SK-N-SH treated with all-trans-retinoic acid at 6 μM for 48 hours (cell line): ENCODE measurements at regions not wholly inside any gene's neighbourhood (a gene's known extent, or its start where the extent isn't known, plus 50 kb on each side); places are given as distances from the start of the nearest gene placed in this dataset.
A peak's percentile ranks its signal among the peaks of the same experiment; 100 is the strongest.

Experiments used
- ATAC-seq: fragments of 200-7000 bp; cut with Tn5 transposase; 3 replicates; pipeline ENCODE4 v1.9.1; 2020; ENCODE audit warnings: mild to moderate bottlenecking, moderate library complexity
- ARNTL ChIP-seq: fragments of 450-650 bp; formaldehyde crosslinking; IDR thresholded peaks from 2 replicates; pipeline ENCODE4 v1.5.0; 2020; ENCODE audit warnings: low read depth, mild to moderate bottlenecking, moderate library complexity, borderline replicate concordance
- BACH2 ChIP-seq: fragments of 250-450 bp; sonication (Bioruptor Pico); IDR thresholded peaks from 2 replicates; pipeline ENCODE4 v1.9.0; 2021; ENCODE audit warnings: mild to moderate bottlenecking, borderline replicate concordance
- CREB5 ChIP-seq: fragments of 250-450 bp; sonication (Bioruptor Pico); IDR thresholded peaks from 2 replicates; pipeline ENCODE4 v1.5.1; 2020; ENCODE audit warnings: low read depth, mild to moderate bottlenecking, moderate library complexity
- CSDC2 ChIP-seq: fragments of 250-450 bp; sonication (Bioruptor Pico); IDR thresholded peaks from 2 replicates; pipeline ENCODE4 v1.5.0; 2020; ENCODE audit warnings: mild to moderate bottlenecking, moderate library complexity
- CSRNP3 ChIP-seq: fragments of 250-450 bp; sonication (Bioruptor Pico); IDR thresholded peaks from 2 replicates; pipeline ENCODE4 v1.5.1; 2021; ENCODE audit warnings: mild to moderate bottlenecking, moderate library complexity
- ESRRG ChIP-seq: fragments of 250-450 bp; sonication (Bioruptor Pico); IDR thresholded peaks from 2 replicates; pipeline ENCODE4 v1.6.1; 2021; ENCODE audit warnings: mild to moderate bottlenecking
- GLIS3 ChIP-seq: fragments of 250-450 bp; sonication (Bioruptor Pico); IDR thresholded peaks from 2 replicates; pipeline ENCODE4 v1.5.0; 2020; ENCODE audit warnings: mild to moderate bottlenecking, moderate library complexity
- ISL1 ChIP-seq: fragments of 250-450 bp; sonication (Bioruptor Pico); IDR thresholded peaks from 2 replicates; pipeline ENCODE4 v2.1.2; 2022; ENCODE audit warnings: mild to moderate bottlenecking, moderate library complexity
- OSR1 ChIP-seq: fragments of 250-450 bp; sonication (Bioruptor Pico); IDR thresholded peaks from 2 replicates; pipeline ENCODE4 v1.8.0; 2022; ENCODE audit warnings: moderate library complexity, mild to moderate bottlenecking, inconsistent platforms
- PATZ1 ChIP-seq: fragments of 250-450 bp; sonication (Bioruptor Pico); IDR thresholded peaks from 2 replicates; pipeline ENCODE4 v1.8.0; 2020; ENCODE audit warnings: mild to moderate bottlenecking, moderate library complexity, borderline replicate concordance
- POU6F1 ChIP-seq: fragments of 250-450 bp; sonication (Bioruptor Pico); IDR thresholded peaks from 2 replicates; pipeline ENCODE4 v1.8.0; 2021; ENCODE audit warnings: low read depth, mild to moderate bottlenecking, moderate library complexity, borderline replicate concordance
- PPARA ChIP-seq: fragments of 250-450 bp; sonication (Bioruptor Pico); IDR thresholded peaks from 2 replicates; pipeline ENCODE4 v1.5.0; 2020; ENCODE audit warnings: mild to moderate bottlenecking, borderline replicate concordance
- RARB ChIP-seq: fragments of 250-450 bp; sonication (Bioruptor Pico); IDR thresholded peaks from 2 replicates; pipeline ENCODE4 v1.8.0; 2021; ENCODE audit warnings: mild to moderate bottlenecking, moderate library complexity
- SNAI2 ChIP-seq: fragments of 250-450 bp; sonication (Bioruptor Pico); IDR thresholded peaks from 2 replicates; pipeline ENCODE4 v1.5.0; 2020; ENCODE audit warnings: mild to moderate bottlenecking, moderate library complexity
- TCF4 ChIP-seq: fragments of 250-450 bp; sonication (Bioruptor Pico); IDR thresholded peaks from 2 replicates; pipeline ENCODE4 v1.8.0; 2021; ENCODE audit warnings: mild to moderate bottlenecking, moderate library complexity, borderline replicate concordance
- TOX ChIP-seq: fragments of 250-450 bp; sonication (Bioruptor Pico); IDR thresholded peaks from 2 replicates; pipeline ENCODE4 v1.8.0; 2021; ENCODE audit warnings: mild to moderate bottlenecking, moderate library complexity, borderline replicate concordance
- TSHZ2 ChIP-seq: fragments of 250-450 bp; sonication (Bioruptor Pico); IDR thresholded peaks from 2 replicates; pipeline ENCODE4 v1.5.0; 2020; ENCODE audit warnings: mild to moderate bottlenecking, moderate library complexity
- ZC3H10 ChIP-seq: fragments of 250-450 bp; sonication (Bioruptor Pico); IDR thresholded peaks from 2 replicates; pipeline ENCODE4 v1.5.1; 2021; ENCODE audit warnings: mild to moderate bottlenecking, moderate library complexity
- ZFP3 ChIP-seq: fragments of 250-450 bp; sonication (Bioruptor Pico); IDR thresholded peaks from 2 replicates; pipeline ENCODE4 v1.5.0; 2020; ENCODE audit warnings: mild to moderate bottlenecking, moderate library complexity
- ZFP30 ChIP-seq: fragments of 450-650 bp; formaldehyde crosslinking; IDR thresholded peaks from 2 replicates; pipeline ENCODE4 v1.5.0; 2022; ENCODE audit warnings: mild to moderate bottlenecking, moderate library complexity
- ZNF70 ChIP-seq: fragments of 450-650 bp; formaldehyde crosslinking; IDR thresholded peaks from 2 replicates; pipeline ENCODE4 v1.5.0; 2020; ENCODE audit warnings: mild to moderate bottlenecking, moderate library complexity

- TF ChIP-seq CSDC2 (CRISPR knock-in tag) (no peak), TCF4 (CRISPR knock-in tag) (no peak), ZFP30 (CRISPR knock-in tag) (no peak), OSR1 (no peak), CSRNP3 (CRISPR knock-in tag) (no peak), PPARA (CRISPR knock-in tag) (no peak), GLIS3 (CRISPR knock-in tag) (no peak), ZFP3 (CRISPR knock-in tag) (no peak), ZC3H10 (no peak), POU6F1 (CRISPR knock-in tag) (no peak), RARB (CRISPR knock-in tag) (no peak), PATZ1 (CRISPR knock-in tag) (no peak), BACH2 (no peak), ISL1 (CRISPR knock-in tag) (no peak), ARNTL (CRISPR knock-in tag) (no peak)
- peak; percentile 57 for ATAC-seq
These were observed 209.9 kb upstream of the HCCS start for GRCh38 chrX:10901290-10901633.

- TF ChIP-seq TCF4 (CRISPR knock-in tag), result no peak
- no peak for TF ChIP-seq ARNTL (CRISPR knock-in tag)
- TF ChIP-seq TOX (CRISPR knock-in tag), result no peak
- no peak for TF ChIP-seq CREB5 (CRISPR knock-in tag)
- no peak for TF ChIP-seq POU6F1 (CRISPR knock-in tag)
- TF ChIP-seq CSDC2 (CRISPR knock-in tag), result no peak
- no peak for TF ChIP-seq PPARA (CRISPR knock-in tag)
- no peak for TF ChIP-seq TSHZ2 (CRISPR knock-in tag)
- TF ChIP-seq CSRNP3 (CRISPR knock-in tag), result no peak
- no peak for TF ChIP-seq GLIS3 (CRISPR knock-in tag)
- TF ChIP-seq ZFP3 (CRISPR knock-in tag), result no peak
- no peak for TF ChIP-seq ZNF70 (CRISPR knock-in tag)
- TF ChIP-seq ISL1 (CRISPR knock-in tag), result no peak
- TF ChIP-seq RARB (CRISPR knock-in tag), result no peak
- TF ChIP-seq ZFP30 (CRISPR knock-in tag), result no peak
- TF ChIP-seq ESRRG (CRISPR knock-in tag), result no peak
- TF ChIP-seq PATZ1 (CRISPR knock-in tag), result no peak
- TF ChIP-seq BACH2, result no peak
- no peak for TF ChIP-seq SNAI2 (CRISPR knock-in tag)
- TF ChIP-seq, all 23 proteins: peak for 0
- ATAC-seq, result peak; percentile 64
These were observed 209.1 kb upstream of the HCCS start for GRCh38 chrX:10902001-10902400.
